Spleen (tissue), 7 donors: ENCODE measurements at regions not wholly inside any gene's neighbourhood (a gene's known extent, or its start where the extent isn't known, plus 50 kb on each side); places are given as distances from the start of the nearest gene placed in this dataset.

Experiments
- POLR2A ChIP-seq, 3 donors: fragments of 450-650 bp; IDR thresholded peaks; one replicate each; pipeline ENCODE4 v1.5.1; 2017; ENCODE audit warnings: antibody characterized with exemption in 3 of 3, mild to moderate bottlenecking in 1 of 3
- POLR2AphosphoS5 ChIP-seq, 3 donors: sonication (generic); formaldehyde crosslinking; IDR thresholded peaks; one replicate each; pipeline ENCODE4 v1.5.1; 2017; ENCODE audit warnings: antibody characterized with exemption in 3 of 3
- TF ChIP-seq, protein P1 (sequence below), 11 experiments: fragments of 200-600 bp in 7 of 11; fragments of 450-650 bp in 4 of 11; sonication (generic) in 4 of 11; IDR thresholded peaks in 8 of 11; conservative IDR thresholded peaks in 3 of 11; 1 replicate in 7 of 11; 2 replicates in 4 of 11; pipeline versions ENCODE4 v1.4.0 to v1.8.0; 2016 to 2021; ENCODE audit warnings: antibody characterized with exemption in 11 of 11, inconsistent platforms in 4 of 11, mild to moderate bottlenecking in 1 of 11
- donor health status: DM: no; HTN: no; CAD: no; lungs with moderate emphysema.
- donor health status: DM: no; HTN: no; CAD: no.
- donor health status: DM: no; HTN: no; CAD: no.

DNA sequence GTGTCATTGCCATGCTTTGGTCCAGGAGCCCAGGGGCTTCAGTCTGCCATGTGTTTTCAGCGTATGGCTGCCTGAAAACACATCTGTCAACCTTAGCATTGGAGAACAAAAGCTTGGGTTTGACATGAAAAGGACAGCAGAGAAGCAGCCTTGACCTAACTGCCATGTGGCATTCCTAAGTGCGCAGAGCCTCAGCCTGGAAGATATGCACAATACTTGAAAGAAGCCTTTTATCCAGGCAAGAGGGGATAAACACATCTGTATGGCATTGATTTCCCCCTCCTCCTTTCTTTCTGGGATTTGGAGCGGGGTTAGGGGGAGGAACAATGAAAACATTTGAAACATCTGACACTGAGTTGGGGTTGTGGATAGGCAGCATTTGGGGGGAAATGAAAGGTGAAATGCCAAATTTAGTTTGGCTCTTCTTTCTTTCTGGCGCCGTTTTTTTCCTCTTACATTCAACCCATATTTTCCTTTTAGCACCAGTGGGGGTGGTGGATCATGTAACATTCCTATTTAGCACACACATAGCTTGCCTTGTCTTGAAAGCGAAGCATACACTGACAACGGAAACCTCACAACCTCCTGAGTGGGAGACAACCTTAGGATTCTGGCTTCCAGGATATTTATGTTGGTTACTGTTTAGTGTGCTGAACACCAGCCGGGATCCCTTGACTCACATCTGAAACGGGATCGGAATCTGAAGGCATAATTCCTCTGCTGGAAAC lies 177.0 kb downstream of the C12orf75 start:
- TF ChIP-seq, protein P1, sequence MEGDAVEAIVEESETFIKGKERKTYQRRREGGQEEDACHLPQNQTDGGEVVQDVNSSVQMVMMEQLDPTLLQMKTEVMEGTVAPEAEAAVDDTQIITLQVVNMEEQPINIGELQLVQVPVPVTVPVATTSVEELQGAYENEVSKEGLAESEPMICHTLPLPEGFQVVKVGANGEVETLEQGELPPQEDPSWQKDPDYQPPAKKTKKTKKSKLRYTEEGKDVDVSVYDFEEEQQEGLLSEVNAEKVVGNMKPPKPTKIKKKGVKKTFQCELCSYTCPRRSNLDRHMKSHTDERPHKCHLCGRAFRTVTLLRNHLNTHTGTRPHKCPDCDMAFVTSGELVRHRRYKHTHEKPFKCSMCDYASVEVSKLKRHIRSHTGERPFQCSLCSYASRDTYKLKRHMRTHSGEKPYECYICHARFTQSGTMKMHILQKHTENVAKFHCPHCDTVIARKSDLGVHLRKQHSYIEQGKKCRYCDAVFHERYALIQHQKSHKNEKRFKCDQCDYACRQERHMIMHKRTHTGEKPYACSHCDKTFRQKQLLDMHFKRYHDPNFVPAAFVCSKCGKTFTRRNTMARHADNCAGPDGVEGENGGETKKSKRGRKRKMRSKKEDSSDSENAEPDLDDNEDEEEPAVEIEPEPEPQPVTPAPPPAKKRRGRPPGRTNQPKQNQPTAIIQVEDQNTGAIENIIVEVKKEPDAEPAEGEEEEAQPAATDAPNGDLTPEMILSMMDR (IDR thresholded peaks at IDR 0.05 in 8 of 11, conservative IDR thresholded peaks at IDR 0.05 in 3 of 11) = no peak
- TF ChIP-seq POLR2A (IDR thresholded peaks at IDR 0.05) (no peak), POLR2AphosphoS5 (IDR thresholded peaks at IDR 0.05) (no peak)
